ENCODE measurements at regions not wholly inside any gene's neighbourhood (a gene's known extent, or its start where the extent isn't known, plus 50 kb on each side); places are given as distances from the start of the nearest gene placed in this dataset.
"Not testable (repeated sequence)": the region's sequence is repeated elsewhere in the genome, so short reads cannot be mapped to it uniquely, and the experiment has no call there.

DNA sequence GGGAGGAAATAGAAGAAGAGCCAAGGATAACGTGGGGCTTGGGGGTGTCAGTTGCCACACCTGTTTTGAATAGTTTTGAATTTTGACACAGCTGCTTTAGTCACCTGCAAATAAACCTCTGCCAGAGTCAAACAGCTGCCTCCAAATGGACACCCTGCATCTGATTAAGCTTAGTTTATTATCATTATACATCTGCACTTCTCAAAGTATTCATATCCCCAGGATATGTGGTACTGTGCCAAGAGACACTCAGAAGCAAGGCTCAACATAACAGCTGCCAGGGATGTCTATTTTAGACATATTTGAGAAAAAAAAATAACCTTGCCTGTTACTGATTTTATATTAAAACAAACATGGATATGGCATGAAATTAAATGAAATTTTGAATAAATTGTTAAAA, 122.5 kb upstream of the WDR75 start:
- no peak for DNase-seq

DNA sequence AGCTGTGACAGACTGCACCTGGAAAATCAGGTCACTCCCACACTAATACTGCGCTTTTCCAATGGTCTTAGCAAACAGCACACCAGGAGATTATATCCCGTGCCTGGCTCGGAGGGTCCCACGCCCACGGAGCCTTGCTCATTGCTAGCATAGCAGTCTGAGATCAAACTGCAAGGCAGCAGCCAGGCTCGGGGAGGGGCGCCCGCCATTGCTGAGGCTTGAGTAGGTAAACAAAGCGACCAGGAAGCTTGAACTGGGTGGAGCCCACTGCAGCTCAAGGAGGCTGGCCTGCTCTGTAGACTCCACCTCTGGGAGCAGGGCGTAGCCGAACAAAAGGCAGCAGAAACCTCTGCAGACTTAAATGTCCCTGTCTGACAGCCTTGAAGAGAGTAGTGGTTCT, 121.8 kb upstream of the WDR75 start:
- not testable (repeated sequence) for DNase-seq

DNA sequence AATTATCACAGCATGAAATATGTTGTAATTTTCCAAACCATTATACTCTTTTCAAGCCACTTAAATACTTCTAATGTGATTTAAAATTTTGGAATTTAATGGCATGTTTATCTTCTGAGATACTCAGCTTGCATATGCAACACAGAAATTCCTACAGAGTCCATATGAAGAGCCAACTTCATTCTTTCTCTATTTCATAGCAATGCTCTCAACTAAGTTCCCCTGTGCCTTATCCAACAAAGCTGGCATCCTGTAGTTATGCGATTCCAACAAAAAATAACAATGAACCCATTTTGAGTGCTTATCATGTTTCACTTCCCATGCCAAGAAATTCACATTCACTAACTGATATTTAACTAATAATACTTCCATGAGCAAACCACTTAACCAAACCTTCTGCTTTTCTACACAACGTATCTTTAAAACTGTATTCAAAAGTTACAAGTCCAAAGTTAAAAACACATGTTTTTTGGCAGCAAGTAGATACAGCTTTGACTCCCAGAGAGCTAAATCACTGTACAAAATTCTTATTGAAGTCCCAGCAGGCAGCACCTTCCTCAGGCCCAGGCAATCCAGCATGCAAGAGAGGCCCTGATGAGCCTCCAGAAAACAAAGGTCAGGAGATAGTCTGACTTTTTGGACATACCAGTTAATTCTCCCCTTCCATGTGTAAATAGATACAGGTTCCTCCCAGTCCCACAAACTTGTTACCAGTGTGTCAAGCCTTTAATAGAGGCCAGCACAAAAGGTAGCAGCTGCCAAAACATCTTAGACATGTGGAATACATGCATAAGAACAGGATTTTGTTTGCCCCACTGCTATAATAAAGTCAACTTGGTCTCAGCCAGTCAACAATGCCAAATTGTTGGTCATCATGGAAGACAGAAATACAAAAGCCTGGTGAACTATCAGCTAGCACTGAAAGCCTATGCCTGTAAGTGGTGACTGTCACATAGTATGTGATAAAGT, 113.1 kb upstream of the WDR75 start:
- DNase-seq = no peak

DNA sequence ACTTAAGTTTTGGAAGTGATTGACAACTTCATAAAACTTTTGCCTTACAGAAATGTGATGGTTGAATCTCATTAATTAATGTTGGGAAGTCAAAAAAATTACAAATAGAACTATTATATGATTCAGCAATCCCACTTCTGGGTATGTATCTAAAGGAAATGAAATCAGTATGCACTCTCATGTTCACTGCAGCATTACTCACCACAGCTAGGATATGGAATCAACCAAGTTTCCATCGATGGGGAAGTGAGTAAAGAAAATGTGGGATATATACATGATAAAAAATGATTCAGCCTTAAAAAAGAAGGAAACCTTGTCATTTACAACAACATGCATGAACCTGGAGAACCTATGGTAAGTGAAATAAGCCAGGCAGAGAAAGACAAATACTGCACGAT, 112.4 kb upstream of the WDR75 start:
- no peak for DNase-seq

DNA sequence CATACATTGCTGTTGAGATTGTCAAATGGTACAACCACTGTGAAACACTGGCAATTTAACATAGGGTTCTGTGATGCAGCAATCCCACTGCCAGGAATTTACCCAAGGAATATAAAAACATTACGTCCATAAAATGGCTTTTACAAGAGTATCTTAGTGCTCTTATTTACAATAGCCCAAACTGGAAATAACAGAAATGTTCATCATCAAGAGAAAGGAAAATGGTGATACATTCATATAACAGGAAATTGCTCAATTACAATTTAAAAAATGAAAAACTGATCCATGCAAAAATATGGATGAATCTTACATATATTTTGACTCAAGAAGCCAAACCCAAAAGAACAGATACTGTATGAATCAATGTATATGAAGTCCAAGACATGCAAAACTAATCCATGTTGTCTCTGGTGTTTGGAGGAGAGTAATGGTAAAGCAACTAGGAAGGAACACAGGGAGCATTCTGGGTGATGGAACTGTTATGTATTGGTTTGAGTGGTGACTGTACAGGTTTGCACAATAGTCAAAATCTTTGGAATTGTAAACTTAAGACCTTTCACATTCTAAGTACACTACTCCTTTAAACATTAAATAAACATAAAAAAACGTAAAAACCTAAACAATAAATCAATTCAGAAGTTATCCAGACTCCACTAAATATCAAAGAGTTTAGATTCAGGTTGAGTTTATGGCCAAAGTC, 104.8 kb upstream of the WDR75 start:
- DNase-seq = no peak

DNA sequence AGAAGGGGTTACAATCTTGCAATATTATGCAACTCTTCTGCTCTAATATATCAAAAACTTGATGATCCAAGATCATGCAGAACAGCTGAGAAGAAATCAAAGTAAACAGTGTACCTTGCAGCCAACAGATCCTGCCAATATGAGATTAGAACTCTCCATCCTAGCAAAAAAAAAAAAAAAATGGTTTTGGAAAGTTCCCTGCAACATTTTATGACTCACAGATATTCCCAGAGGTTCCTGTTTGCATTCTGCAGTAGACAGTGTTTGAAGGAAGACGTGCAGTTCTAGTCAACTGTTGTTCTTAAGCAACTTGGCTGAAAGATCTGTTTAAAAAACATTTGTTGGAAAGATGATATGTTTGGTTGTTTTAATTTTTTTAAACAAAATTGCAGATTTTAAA, 103.6 kb upstream of the WDR75 start:
- DNase-seq = no peak

DNA sequence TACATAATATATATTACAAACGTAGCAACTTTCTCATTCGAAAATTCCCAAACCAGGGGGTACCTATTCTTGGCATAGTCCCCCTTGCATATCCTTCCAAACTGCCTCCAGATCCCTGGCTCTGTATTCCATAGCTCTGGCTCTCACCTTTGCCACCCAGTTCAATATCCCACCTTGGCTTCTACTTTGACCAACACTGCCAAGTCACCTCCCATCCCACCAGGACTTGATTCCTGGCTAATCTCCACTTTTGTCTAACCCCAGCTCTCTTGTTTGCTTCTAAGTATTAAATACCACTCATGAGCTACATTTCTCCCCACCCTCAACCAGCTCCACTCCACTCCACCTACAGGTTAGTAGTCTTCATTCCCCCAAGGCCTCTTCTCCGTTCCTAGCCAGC, 103.2 kb upstream of the WDR75 start:
- DNase-seq = no peak

DNA sequence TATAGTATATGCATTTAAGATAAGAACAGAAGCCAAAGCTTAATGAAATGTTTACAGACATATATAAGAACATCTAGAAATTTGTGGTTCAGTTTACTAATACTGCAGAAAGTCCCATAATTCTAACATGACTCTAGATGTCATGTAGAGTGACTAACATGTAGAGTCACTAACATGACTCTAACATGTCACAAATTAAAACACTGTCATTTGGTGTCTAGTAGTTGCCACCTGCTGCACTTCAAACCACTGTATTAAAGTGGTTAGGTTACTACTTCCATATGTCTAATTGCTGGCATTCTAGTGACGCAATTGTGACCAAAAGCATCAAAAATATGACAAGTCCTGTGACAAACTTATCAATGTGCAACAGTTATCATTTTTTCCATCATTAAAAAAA, 100.2 kb upstream of the WDR75 start:
- DNase-seq = no peak

DNA sequence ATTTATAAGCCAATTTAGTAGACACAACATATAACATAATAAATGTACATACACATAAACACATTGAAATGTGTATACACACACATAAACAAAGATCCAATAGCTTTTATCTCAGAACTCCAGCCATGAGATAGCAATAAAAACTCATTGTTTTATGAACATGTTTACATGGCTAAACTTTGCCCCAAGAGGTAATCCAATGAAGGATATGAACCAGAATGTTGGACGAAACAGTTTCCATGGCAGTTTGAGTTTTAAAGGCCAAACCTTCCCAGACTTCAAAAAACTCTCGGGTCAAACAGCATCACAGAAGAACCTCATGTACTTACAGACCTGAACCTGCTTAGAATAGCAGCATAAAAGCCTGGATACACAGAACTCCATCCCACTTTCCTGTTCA, 97.2 kb upstream of the WDR75 start:
- DNase-seq = no peak

DNA sequence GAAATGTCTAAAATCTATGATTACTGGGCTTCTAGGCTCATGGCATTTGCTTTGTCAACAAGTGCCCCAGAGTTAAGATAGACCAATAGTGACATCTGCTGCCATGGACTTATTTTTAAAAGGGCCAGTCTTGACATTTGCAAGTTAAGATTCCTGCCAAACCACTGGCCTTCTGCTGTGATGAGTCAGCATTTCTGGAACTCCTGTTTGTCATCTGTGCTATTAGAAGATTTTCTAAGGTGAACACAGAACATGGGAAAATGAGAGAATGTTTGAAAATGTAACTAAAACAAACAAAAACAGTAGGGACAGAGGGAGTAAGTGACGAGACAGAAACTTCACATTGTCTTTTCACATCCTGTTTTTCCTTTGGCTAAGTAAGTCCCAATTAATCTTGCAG, 93.7 kb upstream of the WDR75 start:
- DNase-seq = no peak

DNA sequence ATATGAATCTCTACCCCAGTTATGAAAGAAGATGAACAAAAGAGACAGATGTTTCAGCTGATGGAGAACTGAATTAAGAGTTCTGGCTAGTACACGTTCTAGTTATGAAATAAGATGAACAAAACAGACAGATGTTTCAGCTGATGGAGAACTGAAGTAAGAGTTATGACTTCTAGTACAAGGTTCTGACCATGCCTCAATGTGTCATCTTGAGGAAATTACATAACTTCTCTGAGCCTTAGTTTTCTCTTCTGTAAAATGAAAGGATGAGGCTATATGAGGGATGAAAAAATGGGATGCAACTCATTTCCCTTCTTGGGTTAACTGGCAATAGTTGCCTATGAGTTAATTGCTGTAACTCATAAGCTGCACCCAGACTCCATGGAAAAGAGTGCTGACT, 92.9 kb upstream of the WDR75 start:
- no peak for DNase-seq

DNA sequence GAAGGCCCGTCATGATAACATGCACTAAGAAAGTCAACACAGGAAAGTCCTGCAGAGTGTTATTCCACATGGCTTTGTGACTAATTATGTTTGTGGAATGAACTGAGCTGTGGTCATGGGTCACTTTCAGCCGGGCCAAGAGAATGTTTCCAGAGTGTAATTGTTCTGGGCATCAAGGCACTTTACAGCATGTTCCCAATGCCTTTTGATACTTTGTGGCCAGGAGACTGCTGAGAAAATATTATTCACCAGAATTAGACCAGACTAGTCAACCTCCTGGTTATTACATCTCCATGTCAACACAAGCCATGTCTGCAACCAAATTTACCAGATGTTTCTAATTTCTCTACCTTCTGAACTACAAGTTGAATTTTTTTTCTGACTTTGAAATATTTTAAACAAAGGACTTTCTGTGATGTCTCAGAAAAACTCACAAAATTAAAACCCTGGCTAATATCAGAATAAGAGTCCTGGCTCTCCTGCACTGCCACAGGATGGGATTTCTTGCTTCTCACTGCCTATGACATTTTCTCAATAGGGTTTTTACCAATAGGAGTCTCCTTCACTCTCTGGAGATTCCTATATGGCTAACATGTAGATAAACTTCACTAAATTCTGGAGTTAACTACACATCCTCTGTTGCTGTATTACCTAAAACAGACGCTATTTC, 90.6 kb upstream of the WDR75 start:
- DNase-seq = no peak

DNA sequence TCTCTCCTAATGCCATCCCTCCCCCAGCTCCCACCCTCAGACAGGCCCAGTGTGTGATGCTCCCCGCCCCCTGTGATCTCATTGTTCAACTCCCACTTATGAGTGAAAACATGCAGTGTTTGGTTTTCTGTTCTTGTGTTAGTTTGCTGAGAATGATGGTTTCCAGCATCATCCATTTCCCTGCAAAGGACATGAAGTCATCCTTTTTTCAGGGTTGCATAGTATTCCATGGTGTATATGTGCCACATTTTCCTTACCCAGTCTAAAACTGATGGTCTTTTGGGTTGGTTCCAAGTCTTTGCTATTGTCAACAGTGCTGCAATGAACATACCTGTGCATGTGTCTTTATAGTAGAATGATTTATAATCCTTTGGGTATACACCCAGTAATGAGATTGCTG, 89.3 kb upstream of the WDR75 start:
- not testable (repeated sequence) for DNase-seq

DNA sequence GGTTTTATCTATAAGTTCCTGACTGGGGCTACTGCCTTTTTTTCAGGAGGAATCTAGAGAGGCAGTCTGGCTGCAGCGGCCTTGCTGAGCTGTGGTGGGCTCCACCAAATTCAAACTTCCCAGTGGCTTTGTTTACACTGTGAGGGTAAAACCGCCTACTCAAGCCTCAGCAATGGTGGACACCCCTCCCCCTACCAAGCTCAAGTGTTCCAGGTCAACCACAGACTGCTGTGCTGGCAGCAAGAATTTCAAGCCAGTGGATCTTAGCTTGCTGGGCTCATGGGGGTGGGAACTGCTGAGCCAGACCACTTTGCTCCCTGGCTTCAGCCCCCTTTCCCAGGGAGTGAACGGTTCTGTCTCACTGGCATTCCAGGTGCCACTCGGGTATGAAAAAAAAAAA, 83.9 kb upstream of the WDR75 start:
- DNase-seq = not testable (repeated sequence)

DNA sequence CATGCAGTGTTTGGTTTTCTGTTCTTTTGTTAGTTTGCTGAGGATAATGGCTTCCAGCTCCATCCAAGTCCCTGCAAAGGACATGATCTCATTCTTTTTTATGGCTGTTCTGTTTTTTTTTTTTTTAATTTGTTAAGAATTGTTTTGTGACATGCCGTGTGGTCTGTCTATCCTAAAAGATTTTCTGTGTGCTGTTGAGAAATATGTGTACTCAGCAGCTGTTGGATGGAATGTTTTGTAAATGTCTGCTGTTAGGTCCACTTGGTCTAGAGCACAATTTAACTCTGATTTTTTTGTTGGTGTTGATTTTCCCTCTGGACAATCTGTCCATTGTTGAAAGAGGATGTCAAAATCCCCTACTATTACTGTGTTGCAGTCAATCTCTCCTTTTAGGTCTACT, 80.4 kb upstream of the WDR75 start:
- DNase-seq = no peak

DNA sequence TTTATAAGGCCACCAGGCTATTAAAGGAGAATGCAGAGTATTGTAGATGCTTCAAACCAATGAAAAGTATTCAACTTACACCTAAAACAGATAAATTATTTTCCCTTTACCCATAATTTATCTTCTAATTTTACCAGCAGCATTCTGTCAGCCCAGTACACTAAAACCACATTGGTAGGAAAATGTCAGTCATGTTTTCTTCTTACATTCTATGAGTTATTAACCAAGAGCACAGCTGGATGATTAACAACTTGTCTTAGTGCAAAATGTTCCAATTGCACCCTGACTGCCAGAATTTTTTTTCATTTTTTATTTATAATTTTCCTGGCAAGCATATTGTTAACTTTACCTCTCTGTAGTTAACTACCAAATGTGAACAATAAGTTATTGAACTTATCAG, 79.0 kb upstream of the WDR75 start:
- no peak for DNase-seq

DNA sequence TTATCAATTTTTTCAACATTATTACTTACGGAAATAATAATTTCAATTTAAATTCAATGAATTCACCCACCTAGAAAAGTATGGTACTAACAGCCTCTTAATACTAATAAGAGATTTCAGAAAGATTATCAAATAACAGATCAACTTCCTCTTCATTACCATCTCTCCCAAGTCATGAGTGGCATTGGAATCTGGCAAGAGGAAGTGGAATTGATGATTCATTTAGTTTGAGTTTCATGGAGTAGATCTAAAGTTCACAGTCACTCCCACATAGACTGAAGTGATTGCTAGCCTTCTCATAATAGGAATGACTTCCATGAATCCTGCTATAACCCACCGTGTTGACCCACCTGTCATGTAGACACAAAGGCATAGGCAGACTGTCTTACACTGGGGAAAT, 77.7 kb upstream of the WDR75 start:
- no peak for DNase-seq

DNA sequence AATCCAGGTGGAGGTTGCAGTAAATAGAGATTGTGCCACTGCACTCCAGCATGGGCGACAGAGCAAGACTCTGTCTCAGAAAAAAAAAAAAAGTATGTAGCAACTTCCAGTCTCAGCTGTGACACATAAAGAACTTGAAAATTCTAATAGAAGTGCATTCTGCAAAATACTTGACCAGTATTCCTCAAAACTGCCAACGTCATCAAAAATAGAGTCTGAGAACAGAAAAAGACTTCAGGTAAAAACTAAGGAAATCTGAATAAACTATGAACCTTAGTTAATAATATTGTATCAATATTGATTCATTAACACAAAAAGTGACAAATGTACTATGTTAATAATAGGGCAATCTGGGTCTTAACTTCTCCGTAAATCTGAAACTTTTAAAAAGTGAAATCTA, 76.7 kb upstream of the WDR75 start:
- no peak for DNase-seq

DNA sequence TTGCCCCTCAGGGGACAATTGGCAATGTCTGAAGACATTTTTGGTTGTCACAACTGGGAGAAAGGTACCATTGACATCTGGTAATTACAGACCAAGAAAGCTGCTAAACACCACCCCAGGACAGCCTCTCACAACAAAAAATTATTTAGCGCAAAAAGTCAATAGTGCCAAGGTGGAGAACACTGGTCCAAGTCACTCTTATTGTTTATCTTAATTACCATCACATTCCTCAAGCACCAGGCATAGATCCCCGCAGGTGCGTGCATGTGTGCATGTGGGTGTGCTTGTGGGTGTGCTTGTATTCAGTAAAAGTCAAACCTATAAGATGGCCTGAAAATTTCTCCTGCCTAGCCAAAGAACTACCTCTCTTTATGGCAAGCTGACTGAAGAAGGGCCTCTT, 74.9 kb upstream of the WDR75 start:
- DNase-seq = no peak

DNA sequence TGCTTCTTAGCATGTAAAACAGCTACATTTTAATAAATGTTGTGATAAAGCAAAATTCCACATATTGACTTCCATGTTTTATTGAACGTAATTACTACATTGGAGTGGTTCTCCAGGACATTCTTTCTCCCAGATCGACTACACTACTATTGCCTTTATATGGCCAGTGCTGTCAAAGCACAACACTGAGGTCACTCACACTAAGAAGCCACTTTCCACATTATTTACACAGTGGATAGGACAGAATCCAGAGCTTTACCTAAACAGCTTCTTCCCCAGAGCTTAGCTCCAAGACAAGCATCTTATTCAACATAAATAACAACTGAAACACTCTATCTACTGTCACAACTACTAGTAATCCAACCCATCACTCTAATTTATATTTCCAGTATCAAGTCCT, 73.9 kb upstream of the WDR75 start:
- DNase-seq = no peak

DNA sequence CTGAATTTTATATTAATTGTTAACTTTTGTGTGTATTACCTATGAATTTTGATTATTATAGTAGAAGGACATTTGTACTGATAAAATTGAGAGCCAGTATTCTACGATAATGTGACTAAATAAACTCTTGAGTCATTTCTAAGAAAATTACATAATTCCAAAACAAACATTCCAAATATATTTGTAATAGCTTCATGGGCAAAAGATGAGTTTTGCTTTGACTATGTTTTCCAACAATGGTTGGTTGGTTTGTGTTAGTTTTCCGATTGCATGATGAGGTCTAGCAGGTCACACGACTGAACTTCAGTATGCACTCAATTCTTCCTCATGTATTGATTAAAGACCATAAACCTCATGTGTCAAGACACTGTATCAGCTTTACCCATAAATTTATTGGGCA, 71.7 kb upstream of the WDR75 start:
- DNase-seq = no peak

DNA sequence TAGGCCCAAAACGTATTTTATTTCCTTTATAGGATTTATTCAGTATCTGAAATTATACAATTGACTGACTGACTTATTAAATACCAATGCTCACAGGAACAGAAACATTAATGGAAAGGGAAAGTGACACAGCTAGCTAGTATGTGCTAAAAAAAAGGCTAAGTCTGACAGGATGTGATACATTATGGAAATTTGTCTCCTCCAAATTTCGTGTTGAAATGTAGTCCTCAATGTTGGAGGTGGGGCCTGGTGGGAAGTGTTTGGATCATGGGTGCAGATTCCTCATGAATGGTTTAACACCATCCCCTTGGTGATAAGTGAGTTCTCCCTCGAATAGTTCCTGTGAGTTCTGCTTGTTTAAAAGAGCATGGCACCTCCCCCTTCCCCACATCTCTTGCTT, 70.6 kb upstream of the WDR75 start:
- no peak for DNase-seq

DNA sequence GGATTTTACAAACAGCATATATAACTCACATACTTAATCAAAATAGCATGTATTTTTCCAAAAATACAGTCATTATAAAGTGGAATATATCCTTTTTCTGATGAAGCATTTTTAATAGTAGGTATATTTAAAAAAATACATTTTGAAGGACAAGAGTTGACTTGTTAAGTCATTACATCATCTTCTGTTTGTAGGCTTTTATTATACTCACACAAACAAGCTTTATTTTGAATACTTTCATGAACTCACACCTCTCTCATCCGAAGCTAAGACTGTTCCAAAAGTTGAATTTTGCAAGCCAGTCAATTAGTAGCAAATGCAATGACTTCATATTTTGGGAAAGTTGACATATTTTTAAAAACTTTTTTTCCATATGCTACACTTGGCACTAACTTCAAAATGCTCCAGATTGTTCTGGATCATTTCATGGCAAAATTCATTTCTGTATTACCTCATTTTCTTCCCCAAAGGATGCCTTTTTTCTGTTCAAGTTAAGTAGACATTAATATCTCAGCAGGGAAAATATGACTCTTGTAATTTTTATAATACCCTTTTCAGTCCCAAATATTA, 68.5 kb upstream of the WDR75 start:
- no peak for DNase-seq

DNA sequence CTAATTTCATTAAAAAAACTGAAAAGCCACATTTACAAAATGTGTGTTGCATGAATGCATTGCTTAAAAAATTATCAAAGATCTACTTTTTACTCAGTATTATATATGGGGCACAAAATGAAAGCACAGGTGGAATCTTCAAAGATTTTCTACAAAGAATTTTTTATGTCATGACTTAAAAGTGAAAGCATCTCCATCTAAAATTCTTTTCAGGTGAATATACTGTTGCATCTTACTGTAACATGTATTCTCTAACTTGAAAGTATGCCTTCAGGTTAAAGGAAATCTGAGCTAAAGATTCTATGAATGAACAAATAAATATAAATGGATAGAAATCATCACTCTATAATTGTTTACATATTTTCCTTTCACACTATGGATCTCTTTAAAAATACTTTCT, 66.8 kb upstream of the WDR75 start:
- no peak for DNase-seq
